ENCODE measurements at regions not wholly inside any gene's neighbourhood (a gene's known extent, or its start where the extent isn't known, plus 50 kb on each side); places are given as distances from the start of the nearest gene placed in this dataset.

GRCh38 chr5:32504329-32504988 lies 59.9 kb upstream of the ZFR start:
- TF ChIP-seq CTCF (IDR thresholded peaks at IDR 0.05; ENCODE audit: insufficient read depth, low read depth, low read length): no peak
- TF ChIP-seq EZH2 (IDR thresholded peaks at IDR 0.05; ENCODE audit: insufficient read depth, low read length): no peak

All from astrocyte (in vitro differentiated cells and primary cell).